ENCODE measurements at regions not wholly inside any gene's neighbourhood (a gene's known extent, or its start where the extent isn't known, plus 50 kb on each side); places are given as distances from the start of the nearest gene placed in this dataset.

DNA sequence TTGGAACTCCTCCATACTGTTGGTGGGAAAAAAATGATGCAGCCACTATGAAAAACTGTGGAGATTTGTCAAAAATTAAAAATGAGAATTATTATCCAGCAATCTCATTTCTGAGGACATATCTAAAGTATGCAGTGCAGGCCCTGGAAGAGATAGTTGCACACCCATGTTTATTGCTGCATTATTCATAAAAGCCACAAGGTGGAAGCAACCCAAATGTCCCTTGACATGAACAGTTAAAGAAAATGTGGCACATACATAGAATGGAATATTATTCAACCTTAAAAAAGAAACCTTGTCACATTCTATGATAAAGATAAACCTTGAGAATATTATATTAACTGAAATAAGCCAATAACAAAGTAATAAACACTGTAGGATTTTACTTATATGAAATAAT lies 80.9 kb upstream of the ARHGEF26 start:
- DNase-seq (ENCODE audit: low spot score in 2 of 2): no peak
- no peak overlapping the region for H3K4me3 ChIP-seq
- H3K4me1 ChIP-seq: no peaks in the 10 kb centered on the region
- TF ChIP-seq, protein P1, sequence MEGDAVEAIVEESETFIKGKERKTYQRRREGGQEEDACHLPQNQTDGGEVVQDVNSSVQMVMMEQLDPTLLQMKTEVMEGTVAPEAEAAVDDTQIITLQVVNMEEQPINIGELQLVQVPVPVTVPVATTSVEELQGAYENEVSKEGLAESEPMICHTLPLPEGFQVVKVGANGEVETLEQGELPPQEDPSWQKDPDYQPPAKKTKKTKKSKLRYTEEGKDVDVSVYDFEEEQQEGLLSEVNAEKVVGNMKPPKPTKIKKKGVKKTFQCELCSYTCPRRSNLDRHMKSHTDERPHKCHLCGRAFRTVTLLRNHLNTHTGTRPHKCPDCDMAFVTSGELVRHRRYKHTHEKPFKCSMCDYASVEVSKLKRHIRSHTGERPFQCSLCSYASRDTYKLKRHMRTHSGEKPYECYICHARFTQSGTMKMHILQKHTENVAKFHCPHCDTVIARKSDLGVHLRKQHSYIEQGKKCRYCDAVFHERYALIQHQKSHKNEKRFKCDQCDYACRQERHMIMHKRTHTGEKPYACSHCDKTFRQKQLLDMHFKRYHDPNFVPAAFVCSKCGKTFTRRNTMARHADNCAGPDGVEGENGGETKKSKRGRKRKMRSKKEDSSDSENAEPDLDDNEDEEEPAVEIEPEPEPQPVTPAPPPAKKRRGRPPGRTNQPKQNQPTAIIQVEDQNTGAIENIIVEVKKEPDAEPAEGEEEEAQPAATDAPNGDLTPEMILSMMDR (IDR thresholded peaks at IDR 0.05): peak in 1 of 3 experiments; percentile 27
- no peaks in the 10 kb centered on the region for H3K9me3 ChIP-seq
- intact Hi-C loops (cut with DNase I): no loop called here
- H3K36me3 ChIP-seq: no peaks in the 10 kb centered on the region
- H3K27me3 ChIP-seq: no peaks in the 10 kb centered on the region
- no peak overlapping the region for H3K27ac ChIP-seq

DNA sequence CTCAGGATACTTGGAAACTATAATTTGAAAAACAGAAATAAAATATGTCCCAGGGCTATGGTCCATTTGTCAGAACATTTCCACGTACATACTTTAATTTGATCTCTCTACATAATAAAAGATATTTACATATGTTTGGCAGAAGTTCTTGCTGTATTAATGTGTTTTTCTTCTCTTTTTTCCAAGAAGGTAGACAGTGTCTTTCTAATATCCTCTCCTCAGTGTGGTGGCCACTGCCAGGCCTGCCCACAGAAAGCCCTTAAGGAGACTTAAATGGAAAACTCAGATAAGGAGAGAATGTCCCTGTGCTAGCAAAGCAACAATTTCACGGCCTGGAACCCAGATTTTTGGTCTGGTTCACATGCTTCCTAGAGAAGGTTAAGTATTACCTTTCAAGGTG lies 76.5 kb upstream of the ARHGEF26 start:
- intact Hi-C loops (cut with DNase I): no loop called here
- no peak overlapping the region for H3K4me3 ChIP-seq
- no peaks in the 10 kb centered on the region for H3K36me3 ChIP-seq
- TF ChIP-seq, protein P1 (IDR thresholded peaks at IDR 0.05): no peak
- H3K27me3 ChIP-seq: no peaks in the 10 kb centered on the region
- H3K27ac ChIP-seq: no peak overlapping the region
- H3K4me1 ChIP-seq: no peaks in the 10 kb centered on the region
- no peak for DNase-seq (ENCODE audit: low spot score in 2 of 2)
- H3K9me3 ChIP-seq: no peaks in the 10 kb centered on the region

DNA sequence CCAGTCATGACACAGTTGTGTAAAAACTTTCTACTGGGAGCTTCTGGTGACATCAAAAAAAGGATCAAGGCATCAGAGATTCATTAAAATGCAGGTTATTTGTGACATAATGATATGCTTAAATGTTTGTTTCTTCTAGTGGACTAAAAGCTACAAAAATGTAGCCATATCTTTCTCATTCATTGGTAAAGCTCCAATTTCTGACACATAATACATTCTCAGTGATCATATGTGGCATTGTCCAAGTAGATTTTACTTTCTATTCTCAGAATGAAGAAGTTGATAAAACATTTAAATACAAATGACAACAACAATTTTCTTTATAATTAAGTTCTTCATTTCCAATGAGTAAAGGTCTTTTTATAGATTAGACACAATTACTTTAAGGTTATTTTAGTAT lies 71.0 kb upstream of the ARHGEF26 start:
- intact Hi-C loops (cut with DNase I): no loop called here
- TF ChIP-seq, protein P1 (IDR thresholded peaks at IDR 0.05): no peak
- Histone ChIP-seq H3K27me3 (no peaks in the 10 kb centered on the region), H3K36me3 (no peaks in the 10 kb centered on the region), H3K9me3 (no peaks in the 10 kb centered on the region), H3K4me3 (no peak overlapping the region), H3K4me1 (no peaks in the 10 kb centered on the region), H3K27ac (no peak overlapping the region)
- no peak for DNase-seq (ENCODE audit: low spot score in 2 of 2)

DNA sequence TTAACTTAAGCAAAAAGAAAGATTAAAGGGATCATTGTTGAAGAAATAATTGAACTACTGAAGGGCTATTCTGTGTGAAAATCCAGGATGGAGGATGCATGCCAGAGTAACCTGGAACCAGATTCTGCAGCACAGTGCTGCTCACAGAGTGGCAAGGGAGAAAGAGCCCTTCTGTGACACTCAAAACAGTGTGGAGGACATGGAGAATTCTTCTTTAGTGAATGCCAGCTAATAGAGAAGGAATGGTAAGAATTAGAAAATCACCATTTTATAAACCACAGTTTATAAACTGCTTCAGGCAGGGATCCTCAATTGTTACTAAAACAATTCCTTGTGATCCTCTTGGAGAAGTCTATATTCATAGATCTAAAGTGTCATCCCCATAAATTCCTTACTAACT lies 70.4 kb upstream of the ARHGEF26 start:
- no peaks in the 10 kb centered on the region for H3K9me3 ChIP-seq
- no peaks in the 10 kb centered on the region for H3K4me1 ChIP-seq
- TF ChIP-seq, protein P1 (IDR thresholded peaks at IDR 0.05): no peak
- H3K27ac ChIP-seq: no peak overlapping the region
- H3K36me3 ChIP-seq: no peaks in the 10 kb centered on the region
- intact Hi-C loops (cut with DNase I): no loop called here
- H3K27me3 ChIP-seq: no peaks in the 10 kb centered on the region
- no peak overlapping the region for H3K4me3 ChIP-seq
- DNase-seq (ENCODE audit: low spot score in 2 of 2): no peak

DNA sequence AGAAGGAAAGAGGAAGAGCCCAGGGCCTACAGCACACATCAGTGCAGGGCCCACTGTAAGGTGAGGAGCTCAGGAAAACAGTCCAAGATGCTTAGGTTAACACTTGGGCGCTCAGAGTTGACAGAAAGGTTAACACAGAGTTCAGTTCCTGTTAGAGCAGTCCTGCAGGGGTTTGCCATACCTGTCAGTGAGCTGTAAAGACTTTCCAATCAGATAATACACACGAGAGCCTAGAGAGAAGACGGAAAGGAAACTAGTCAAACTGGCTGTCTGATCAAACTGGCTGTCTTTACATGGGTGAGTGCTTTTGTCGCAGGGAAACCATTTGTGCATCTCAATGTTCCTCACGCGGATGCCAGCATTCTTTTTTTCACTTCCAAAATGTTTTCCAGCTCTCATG lies 61.4 kb upstream of the ARHGEF26 start:
- Histone ChIP-seq H3K27me3 (no peaks in the 10 kb centered on the region), H3K27ac (peak overlapping the region; percentile 70 to 75), H3K4me3 (peak overlapping the region in 1 of 2 donors; percentile 30), H3K36me3 (no peaks in the 10 kb centered on the region), H3K9me3 (no peaks in the 10 kb centered on the region), H3K4me1 (peaks cover 0 to 10% of the 10 kb centered on the region in 2 donors)
- TF ChIP-seq, protein P1 (IDR thresholded peaks at IDR 0.05): no peak
- no peak for DNase-seq (ENCODE audit: low spot score in 2 of 2)
- intact Hi-C loops (cut with DNase I): loop anchor here (2.0 kb wide), 3 partner anchors 63 to 183 kb away; no protein-coding TSS in a partner anchor
